Thyroid gland (tissue), 4 donors: ENCODE measurements at regions not wholly inside any gene's neighbourhood (a gene's known extent, or its start where the extent isn't known, plus 50 kb on each side); places are given as distances from the start of the nearest gene placed in this dataset.

Experiments
- DNase-seq, 2 donors: peaks; one replicate each; pipeline ENCODE4 v3.0.0-alpha.2; 2019
- H3K27ac ChIP-seq, 3 donors: fragments of 200-600 bp; sonication (generic); 1 replicate in 2 of 3; 2 replicates in 1 of 3; pipeline ENCODE4 v1.5.1; 2016 to 2019; ENCODE audit warnings: mild to moderate bottlenecking in 1 of 3, moderate library complexity in 1 of 3
- H3K27me3 ChIP-seq: fragments of 200-600 bp; sonication (generic); one replicate; pipeline ENCODE4 v1.5.1; 2019
- H3K36me3 ChIP-seq, 2 donors: fragments of 200-600 bp; sonication (generic); one replicate each; pipeline ENCODE4 v1.5.1; 2016 to 2019
- H3K4me1 ChIP-seq, 2 donors: fragments of 200-600 bp; sonication (generic); one replicate each; pipeline ENCODE4 v1.5.1; 2017 to 2019
- H3K4me3 ChIP-seq, 3 donors: fragments of 200-600 bp; sonication (generic); replicated peaks in 1 of 3; 1 replicate in 2 of 3; 2 replicates in 1 of 3; pipeline ENCODE4 v1.5.1; 2016; ENCODE audit warnings: mild to moderate bottlenecking in 1 of 3
- H3K9me3 ChIP-seq: fragments of 200-600 bp; sonication (generic); one replicate; pipeline ENCODE4 v1.5.1; 2017
- POLR2A ChIP-seq, 2 donors: fragments of 450-650 bp; IDR thresholded peaks; one replicate each; pipeline ENCODE4 v1.6.1; 2017; ENCODE audit warnings: antibody characterized with exemption in 2 of 2, mild to moderate bottlenecking in 2 of 2, moderate library complexity in 1 of 2
- WGBS, 2 donors: methylation state at CpG; one replicate each; pipeline ENCODE4 v1.1.5; 2017; 5-methylcytosine and 5-hydroxymethylcytosine counted together
- intact Hi-C: fragments of 100-400 bp; cut with DNase I; formaldehyde crosslinking; loops from one replicate; pipeline ENCODE4 v1.15.1; 2023
- TF ChIP-seq, protein P1 (sequence below), 6 experiments: fragments of 200-600 bp in 3 of 6; fragments of 450-650 bp in 3 of 6; sonication (generic) in 3 of 6; IDR thresholded peaks; one replicate each; pipeline ENCODE4 v1.5.1; 2016 to 2019; ENCODE audit warnings: antibody characterized with exemption in 6 of 6, mild to moderate bottlenecking in 2 of 6, inconsistent platforms in 1 of 6, moderate library complexity in 1 of 6

DNA sequence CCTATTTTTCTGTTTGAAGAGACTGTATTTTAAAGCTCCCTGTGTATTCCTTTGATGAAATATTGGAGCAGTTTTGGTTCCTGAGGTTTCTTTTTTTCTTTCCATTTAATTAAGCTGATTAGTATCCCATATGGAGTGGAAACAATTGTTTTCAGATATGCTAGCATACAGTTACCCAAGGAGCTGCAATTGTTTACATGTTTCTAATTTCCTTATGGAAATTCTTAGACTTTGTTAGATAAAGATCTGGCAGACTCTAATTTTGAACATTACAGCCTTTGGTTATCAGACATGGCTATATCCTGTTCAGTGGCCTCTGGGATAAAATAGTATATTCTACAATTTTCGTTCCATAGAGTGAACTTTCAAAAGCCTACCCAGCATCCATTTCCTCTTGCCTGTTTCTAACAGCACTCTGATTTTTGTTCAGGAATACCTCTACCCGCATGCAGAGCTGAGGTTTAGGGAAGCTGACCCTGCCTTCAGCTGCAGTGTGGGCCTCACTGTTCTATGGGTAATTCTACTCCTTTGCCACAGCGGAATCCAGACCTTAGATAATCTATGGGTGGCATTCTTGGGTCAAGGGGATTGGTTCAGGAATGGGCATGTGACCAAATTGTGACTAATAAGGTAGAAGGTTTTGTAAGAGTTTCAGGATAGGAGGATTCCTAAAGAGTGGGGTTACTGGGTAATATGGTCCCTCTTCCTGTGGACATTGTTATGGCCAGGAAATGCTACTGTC, 161.1 kb upstream of the ANKRD28 start:
- Histone ChIP-seq H3K27me3 (no peaks in the 10 kb centered on the region), H3K9me3 (no peaks in the 10 kb centered on the region), H3K4me3 (no peak overlapping the region), H3K4me1 (no peaks in the 10 kb centered on the region), H3K36me3 (no peaks in the 10 kb centered on the region), H3K27ac (no peak overlapping the region)
- no peak for DNase-seq
- WGBS, 2 donors = 76 to 81% methylated on average over 3 of the region's 3 CpGs
- intact Hi-C loops = no loop called here
- no peak for TF ChIP-seq POLR2A (IDR thresholded peaks at IDR 0.05)
- TF ChIP-seq, protein P1, sequence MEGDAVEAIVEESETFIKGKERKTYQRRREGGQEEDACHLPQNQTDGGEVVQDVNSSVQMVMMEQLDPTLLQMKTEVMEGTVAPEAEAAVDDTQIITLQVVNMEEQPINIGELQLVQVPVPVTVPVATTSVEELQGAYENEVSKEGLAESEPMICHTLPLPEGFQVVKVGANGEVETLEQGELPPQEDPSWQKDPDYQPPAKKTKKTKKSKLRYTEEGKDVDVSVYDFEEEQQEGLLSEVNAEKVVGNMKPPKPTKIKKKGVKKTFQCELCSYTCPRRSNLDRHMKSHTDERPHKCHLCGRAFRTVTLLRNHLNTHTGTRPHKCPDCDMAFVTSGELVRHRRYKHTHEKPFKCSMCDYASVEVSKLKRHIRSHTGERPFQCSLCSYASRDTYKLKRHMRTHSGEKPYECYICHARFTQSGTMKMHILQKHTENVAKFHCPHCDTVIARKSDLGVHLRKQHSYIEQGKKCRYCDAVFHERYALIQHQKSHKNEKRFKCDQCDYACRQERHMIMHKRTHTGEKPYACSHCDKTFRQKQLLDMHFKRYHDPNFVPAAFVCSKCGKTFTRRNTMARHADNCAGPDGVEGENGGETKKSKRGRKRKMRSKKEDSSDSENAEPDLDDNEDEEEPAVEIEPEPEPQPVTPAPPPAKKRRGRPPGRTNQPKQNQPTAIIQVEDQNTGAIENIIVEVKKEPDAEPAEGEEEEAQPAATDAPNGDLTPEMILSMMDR (IDR thresholded peaks at IDR 0.05) = no peak

- Histone ChIP-seq H3K27ac (no peak overlapping the region), H3K4me3 (no peak overlapping the region), H3K9me3 (no peaks in the 10 kb centered on the region), H3K36me3 (no peaks in the 10 kb centered on the region), H3K4me1 (no peaks in the 10 kb centered on the region), H3K27me3 (no peaks in the 10 kb centered on the region)
- intact Hi-C loops = no loop called here
- WGBS, 2 donors = 58 to 84% methylated on average over 2 of the region's 2 CpGs
- DNase-seq = no peak
- TF ChIP-seq, protein P1 (IDR thresholded peaks at IDR 0.05) = no peak
- no peak for TF ChIP-seq POLR2A (IDR thresholded peaks at IDR 0.05)
These were observed 161.6 kb upstream of the ANKRD28 start for GRCh38 chr3:15959434-15959811.

DNA sequence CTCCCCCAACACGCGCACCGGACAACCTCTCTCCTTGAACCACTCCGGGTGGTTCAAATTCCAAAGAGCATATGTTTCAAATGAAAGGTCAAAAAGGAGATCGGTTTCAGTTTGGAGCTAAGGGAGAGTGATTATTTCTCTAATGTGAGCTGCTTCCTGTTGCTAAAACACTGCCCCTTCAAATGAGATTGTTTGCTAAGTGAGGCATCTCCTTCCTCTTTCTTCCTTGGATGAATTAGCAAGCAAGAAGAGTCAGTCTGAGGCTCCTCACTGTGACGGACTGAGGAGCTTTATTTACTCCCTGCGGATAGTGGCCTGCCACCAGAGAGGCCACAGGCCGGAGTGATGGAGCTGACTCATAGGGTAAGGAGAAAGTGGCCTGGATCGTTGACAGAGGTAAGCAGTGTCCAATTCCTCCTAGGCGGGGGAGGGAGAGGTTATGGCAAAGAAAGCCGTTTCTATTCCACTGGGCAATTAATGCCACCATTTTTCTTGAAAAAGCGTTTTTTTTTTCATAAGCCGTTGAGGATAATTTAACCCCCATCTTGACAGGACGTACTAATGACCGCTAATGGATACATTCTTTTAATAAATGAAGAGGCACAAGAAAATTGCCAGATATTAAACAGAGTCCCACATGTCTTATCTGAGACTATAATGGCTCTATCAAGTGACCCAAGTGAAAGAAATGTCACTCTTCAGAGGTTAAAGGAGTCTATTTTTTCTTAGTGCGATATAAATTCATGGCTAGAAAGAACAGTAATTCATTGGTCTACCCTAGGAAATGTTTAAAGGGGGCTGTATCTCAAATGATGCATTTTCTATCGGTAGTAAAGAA, 167.0 kb upstream of the ANKRD28 start:
- H3K4me3 ChIP-seq = no peak overlapping the region
- TF ChIP-seq, protein P1 (IDR thresholded peaks at IDR 0.05) = no peak
- TF ChIP-seq POLR2A (IDR thresholded peaks at IDR 0.05) = no peak
- H3K9me3 ChIP-seq = no peaks in the 10 kb centered on the region
- intact Hi-C loops = no loop called here
- peak in 1 of 2 donors; percentile 5 for DNase-seq
- H3K36me3 ChIP-seq = no peaks in the 10 kb centered on the region
- no peaks in the 10 kb centered on the region for H3K4me1 ChIP-seq
- peak overlapping the region in 1 of 3 donors; percentile 23 for H3K27ac ChIP-seq
- no peaks in the 10 kb centered on the region for H3K27me3 ChIP-seq
- WGBS, 2 donors = 54 to 64% methylated on average over 17 of the region's 17 CpGs

DNA sequence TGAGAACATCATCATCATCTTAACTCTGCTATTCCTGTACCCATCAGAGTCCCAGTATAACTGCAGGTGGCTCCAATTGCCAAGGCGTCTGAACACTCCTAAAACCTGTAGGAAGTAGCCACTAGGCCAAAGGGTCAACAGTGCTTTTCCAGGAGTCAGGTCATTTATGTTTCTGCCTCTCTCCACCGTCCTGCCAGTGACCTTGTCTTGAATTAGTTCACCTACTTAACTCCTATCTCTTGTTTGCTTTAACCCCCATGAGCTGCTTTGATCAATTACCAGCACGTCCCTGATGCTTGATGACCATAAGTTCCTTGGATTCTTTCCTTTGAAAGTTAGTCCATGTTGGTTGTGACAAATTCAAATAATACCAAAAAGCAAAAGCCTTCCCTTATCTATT, 169.8 kb upstream of the ANKRD28 start:
- intact Hi-C loops = no loop called here
- 40 to 72% methylated on average over 3 of the region's 3 CpGs for WGBS, 2 donors
- TF ChIP-seq POLR2A (IDR thresholded peaks at IDR 0.05) = no peak
- TF ChIP-seq, protein P1 (IDR thresholded peaks at IDR 0.05) = no peak
- Histone ChIP-seq H3K27me3 (no peaks in the 10 kb centered on the region), H3K4me1 (no peaks in the 10 kb centered on the region), H3K36me3 (no peaks in the 10 kb centered on the region), H3K9me3 (no peaks in the 10 kb centered on the region), H3K27ac (no peak overlapping the region), H3K4me3 (no peak overlapping the region)
- DNase-seq = no peak
